H1 (cell line): ENCODE measurements at regions not wholly inside any gene's neighbourhood (a gene's known extent, or its start where the extent isn't known, plus 50 kb on each side); places are given as distances from the start of the nearest gene placed in this dataset.

Experiments
- EP300 ChIP-seq, 2 experiments: IDR thresholded peaks; 1 replicate in 1 of 2; 2 replicates in 1 of 2; pipeline ENCODE4 v1.6.1; 2011 to 2012; ENCODE audit warnings: low read depth in 2 of 2, low read length in 2 of 2, mild to moderate bottlenecking in 2 of 2, borderline replicate concordance in 1 of 2, inconsistent platforms in 1 of 2, moderate library complexity in 1 of 2
- JUN ChIP-seq: IDR thresholded peaks from 2 replicates; pipeline ENCODE4 v1.6.1; 2011; ENCODE audit warnings: low read depth, mild to moderate bottlenecking, improper control_type of control experiment, low read length
- PHF8 ChIP-seq: fragments of 200-600 bp; sonication (generic); conservative IDR thresholded peaks from 2 replicates; pipeline ENCODE4 v1.7.1; 2012; ENCODE audit warnings: low read depth, mild to moderate bottlenecking, inconsistent platforms, low read length, moderate library complexity
- RXRA ChIP-seq: IDR thresholded peaks from 2 replicates; pipeline ENCODE4 v1.6.1; 2011; ENCODE audit warnings: low read depth, mild to moderate bottlenecking, low read length, moderate library complexity; ENCODE audit not compliant: insufficient read depth
- TEAD4 ChIP-seq: IDR thresholded peaks from 2 replicates; pipeline ENCODE4 v1.6.1; 2012; ENCODE audit warnings: low read depth, low read length, inconsistent platforms, mixed read lengths
- TF ChIP-seq, protein P1 (sequence below): fragments of 300-600 bp; sonication (generic); IDR thresholded peaks from 2 replicates; pipeline ENCODE4 v1.7.1; 2012; ENCODE audit warnings: low read length, moderate library complexity, mild to moderate bottlenecking, inconsistent platforms; ENCODE audit not compliant: insufficient replicate concordance
- TF ChIP-seq, protein P2 (sequence below): IDR thresholded peaks from 2 replicates; pipeline ENCODE4 v1.6.1; 2011; ENCODE audit warnings: low read depth, mild to moderate bottlenecking, low read length; ENCODE audit not compliant: insufficient read depth

DNA sequence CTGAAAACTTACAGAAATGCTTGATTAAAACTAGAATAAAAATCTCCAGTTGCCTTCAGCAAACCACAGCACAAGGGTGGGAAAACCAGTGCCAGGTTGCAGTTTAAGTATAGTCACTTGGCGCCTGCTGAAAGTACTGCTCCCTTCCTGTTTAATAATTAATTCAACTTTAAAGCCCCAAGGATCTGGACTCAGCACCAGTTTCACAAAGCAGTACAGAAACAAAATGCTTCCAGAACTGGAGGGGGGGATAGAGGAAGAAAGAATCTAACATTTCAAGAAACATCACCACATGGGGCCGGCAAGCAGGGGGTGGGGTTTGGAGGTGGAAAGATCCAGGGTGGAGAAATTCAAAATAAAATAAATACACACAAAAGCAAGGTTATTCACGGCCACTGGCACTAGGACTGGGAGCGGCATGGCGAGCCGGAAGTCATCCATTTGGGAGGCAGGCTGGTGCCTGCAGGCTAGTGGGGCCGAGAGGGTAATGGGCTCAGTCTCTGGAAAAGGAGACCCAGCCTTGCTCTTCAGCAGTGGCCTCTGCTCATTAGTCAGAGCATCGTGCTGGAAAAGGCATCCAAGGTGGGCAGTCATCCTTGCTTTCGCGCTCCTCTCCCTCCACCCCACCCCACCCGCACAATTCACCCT lies 85.8 kb downstream of the POU3F3 start (continued):
- TF ChIP-seq, protein P1, sequence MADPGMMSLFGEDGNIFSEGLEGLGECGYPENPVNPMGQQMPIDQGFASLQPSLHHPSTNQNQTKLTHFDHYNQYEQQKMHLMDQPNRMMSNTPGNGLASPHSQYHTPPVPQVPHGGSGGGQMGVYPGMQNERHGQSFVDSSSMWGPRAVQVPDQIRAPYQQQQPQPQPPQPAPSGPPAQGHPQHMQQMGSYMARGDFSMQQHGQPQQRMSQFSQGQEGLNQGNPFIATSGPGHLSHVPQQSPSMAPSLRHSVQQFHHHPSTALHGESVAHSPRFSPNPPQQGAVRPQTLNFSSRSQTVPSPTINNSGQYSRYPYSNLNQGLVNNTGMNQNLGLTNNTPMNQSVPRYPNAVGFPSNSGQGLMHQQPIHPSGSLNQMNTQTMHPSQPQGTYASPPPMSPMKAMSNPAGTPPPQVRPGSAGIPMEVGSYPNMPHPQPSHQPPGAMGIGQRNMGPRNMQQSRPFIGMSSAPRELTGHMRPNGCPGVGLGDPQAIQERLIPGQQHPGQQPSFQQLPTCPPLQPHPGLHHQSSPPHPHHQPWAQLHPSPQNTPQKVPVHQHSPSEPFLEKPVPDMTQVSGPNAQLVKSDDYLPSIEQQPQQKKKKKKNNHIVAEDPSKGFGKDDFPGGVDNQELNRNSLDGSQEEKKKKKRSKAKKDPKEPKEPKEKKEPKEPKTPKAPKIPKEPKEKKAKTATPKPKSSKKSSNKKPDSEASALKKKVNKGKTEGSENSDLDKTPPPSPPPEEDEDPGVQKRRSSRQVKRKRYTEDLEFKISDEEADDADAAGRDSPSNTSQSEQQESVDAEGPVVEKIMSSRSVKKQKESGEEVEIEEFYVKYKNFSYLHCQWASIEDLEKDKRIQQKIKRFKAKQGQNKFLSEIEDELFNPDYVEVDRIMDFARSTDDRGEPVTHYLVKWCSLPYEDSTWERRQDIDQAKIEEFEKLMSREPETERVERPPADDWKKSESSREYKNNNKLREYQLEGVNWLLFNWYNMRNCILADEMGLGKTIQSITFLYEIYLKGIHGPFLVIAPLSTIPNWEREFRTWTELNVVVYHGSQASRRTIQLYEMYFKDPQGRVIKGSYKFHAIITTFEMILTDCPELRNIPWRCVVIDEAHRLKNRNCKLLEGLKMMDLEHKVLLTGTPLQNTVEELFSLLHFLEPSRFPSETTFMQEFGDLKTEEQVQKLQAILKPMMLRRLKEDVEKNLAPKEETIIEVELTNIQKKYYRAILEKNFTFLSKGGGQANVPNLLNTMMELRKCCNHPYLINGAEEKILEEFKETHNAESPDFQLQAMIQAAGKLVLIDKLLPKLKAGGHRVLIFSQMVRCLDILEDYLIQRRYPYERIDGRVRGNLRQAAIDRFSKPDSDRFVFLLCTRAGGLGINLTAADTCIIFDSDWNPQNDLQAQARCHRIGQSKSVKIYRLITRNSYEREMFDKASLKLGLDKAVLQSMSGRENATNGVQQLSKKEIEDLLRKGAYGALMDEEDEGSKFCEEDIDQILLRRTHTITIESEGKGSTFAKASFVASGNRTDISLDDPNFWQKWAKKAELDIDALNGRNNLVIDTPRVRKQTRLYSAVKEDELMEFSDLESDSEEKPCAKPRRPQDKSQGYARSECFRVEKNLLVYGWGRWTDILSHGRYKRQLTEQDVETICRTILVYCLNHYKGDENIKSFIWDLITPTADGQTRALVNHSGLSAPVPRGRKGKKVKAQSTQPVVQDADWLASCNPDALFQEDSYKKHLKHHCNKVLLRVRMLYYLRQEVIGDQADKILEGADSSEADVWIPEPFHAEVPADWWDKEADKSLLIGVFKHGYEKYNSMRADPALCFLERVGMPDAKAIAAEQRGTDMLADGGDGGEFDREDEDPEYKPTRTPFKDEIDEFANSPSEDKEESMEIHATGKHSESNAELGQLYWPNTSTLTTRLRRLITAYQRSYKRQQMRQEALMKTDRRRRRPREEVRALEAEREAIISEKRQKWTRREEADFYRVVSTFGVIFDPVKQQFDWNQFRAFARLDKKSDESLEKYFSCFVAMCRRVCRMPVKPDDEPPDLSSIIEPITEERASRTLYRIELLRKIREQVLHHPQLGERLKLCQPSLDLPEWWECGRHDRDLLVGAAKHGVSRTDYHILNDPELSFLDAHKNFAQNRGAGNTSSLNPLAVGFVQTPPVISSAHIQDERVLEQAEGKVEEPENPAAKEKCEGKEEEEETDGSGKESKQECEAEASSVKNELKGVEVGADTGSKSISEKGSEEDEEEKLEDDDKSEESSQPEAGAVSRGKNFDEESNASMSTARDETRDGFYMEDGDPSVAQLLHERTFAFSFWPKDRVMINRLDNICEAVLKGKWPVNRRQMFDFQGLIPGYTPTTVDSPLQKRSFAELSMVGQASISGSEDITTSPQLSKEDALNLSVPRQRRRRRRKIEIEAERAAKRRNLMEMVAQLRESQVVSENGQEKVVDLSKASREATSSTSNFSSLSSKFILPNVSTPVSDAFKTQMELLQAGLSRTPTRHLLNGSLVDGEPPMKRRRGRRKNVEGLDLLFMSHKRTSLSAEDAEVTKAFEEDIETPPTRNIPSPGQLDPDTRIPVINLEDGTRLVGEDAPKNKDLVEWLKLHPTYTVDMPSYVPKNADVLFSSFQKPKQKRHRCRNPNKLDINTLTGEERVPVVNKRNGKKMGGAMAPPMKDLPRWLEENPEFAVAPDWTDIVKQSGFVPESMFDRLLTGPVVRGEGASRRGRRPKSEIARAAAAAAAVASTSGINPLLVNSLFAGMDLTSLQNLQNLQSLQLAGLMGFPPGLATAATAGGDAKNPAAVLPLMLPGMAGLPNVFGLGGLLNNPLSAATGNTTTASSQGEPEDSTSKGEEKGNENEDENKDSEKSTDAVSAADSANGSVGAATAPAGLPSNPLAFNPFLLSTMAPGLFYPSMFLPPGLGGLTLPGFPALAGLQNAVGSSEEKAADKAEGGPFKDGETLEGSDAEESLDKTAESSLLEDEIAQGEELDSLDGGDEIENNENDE, result no peak
- TF ChIP-seq, protein P2, sequence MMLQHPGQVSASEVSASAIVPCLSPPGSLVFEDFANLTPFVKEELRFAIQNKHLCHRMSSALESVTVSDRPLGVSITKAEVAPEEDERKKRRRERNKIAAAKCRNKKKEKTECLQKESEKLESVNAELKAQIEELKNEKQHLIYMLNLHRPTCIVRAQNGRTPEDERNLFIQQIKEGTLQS, result no peak
- TF ChIP-seq TEAD4, result no peak
- TF ChIP-seq PHF8, result no peak
- no peak for TF ChIP-seq EP300 (IDR thresholded peaks at IDR 0.05; ENCODE audit: borderline replicate concordance in 1 of 2, low read depth in 2 of 2, low read length in 2 of 2)
- TF ChIP-seq RXRA, result no peak
- TF ChIP-seq JUN, result no peak
